Neural crest cell (in vitro differentiated cells): ENCODE measurements at regions not wholly inside any gene's neighbourhood (a gene's known extent, or its start where the extent isn't known, plus 50 kb on each side); places are given as distances from the start of the nearest gene placed in this dataset.

Source experiments
- DNase-seq: peaks from one replicate; pipeline ENCODE4 v3.0.0; 2021; ENCODE audit warnings: low read depth, mixed read lengths, low spot score
- H3K27ac Mint-ChIP-seq: one replicate; pipeline ENCODE4 v1.8.0; 2021; ENCODE audit warnings: mild to moderate bottlenecking, mixed read lengths; ENCODE audit not compliant: unreplicated experiment
- H3K27me3 Mint-ChIP-seq: 2 replicates; pipeline ENCODE4 v1.8.0; 2021; ENCODE audit warnings: low read depth, mild to moderate bottlenecking, mixed read lengths
- H3K36me3 Mint-ChIP-seq: 2 replicates; pipeline ENCODE4 v1.8.0; 2021; ENCODE audit warnings: low read depth, mild to moderate bottlenecking, mixed read lengths
- H3K4me1 Mint-ChIP-seq: 2 replicates; pipeline ENCODE4 v1.8.0; 2021; ENCODE audit warnings: mixed read lengths
- H3K4me3 Mint-ChIP-seq: one replicate; pipeline ENCODE4 v1.8.0; 2021; ENCODE audit warnings: mild to moderate bottlenecking, mixed read lengths
- H3K9me3 Mint-ChIP-seq: 2 replicates; pipeline ENCODE4 v1.8.0; 2021; ENCODE audit warnings: mixed read lengths
- TF ChIP-seq, protein P1 (sequence below): fragments of 200-600 bp; sonication (generic); conservative IDR thresholded peaks from 2 replicates; pipeline ENCODE4 v1.5.0; 2021; ENCODE audit warnings: antibody characterized with exemption, mild to moderate bottlenecking

GRCh38 chr6:105641504-105641903, 238.6 kb upstream of the PREP start:
- H3K4me1 Mint-ChIP-seq = no peaks in the 10 kb centered on the region
- no peaks in the 10 kb centered on the region for H3K36me3 Mint-ChIP-seq
- no peak overlapping the region for H3K4me3 Mint-ChIP-seq
- H3K27me3 Mint-ChIP-seq = no peaks in the 10 kb centered on the region
- H3K9me3 Mint-ChIP-seq = no peaks in the 10 kb centered on the region
- TF ChIP-seq, protein P1, sequence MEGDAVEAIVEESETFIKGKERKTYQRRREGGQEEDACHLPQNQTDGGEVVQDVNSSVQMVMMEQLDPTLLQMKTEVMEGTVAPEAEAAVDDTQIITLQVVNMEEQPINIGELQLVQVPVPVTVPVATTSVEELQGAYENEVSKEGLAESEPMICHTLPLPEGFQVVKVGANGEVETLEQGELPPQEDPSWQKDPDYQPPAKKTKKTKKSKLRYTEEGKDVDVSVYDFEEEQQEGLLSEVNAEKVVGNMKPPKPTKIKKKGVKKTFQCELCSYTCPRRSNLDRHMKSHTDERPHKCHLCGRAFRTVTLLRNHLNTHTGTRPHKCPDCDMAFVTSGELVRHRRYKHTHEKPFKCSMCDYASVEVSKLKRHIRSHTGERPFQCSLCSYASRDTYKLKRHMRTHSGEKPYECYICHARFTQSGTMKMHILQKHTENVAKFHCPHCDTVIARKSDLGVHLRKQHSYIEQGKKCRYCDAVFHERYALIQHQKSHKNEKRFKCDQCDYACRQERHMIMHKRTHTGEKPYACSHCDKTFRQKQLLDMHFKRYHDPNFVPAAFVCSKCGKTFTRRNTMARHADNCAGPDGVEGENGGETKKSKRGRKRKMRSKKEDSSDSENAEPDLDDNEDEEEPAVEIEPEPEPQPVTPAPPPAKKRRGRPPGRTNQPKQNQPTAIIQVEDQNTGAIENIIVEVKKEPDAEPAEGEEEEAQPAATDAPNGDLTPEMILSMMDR = no peak
- DNase-seq = no peak
- no peak overlapping the region for H3K27ac Mint-ChIP-seq

DNA sequence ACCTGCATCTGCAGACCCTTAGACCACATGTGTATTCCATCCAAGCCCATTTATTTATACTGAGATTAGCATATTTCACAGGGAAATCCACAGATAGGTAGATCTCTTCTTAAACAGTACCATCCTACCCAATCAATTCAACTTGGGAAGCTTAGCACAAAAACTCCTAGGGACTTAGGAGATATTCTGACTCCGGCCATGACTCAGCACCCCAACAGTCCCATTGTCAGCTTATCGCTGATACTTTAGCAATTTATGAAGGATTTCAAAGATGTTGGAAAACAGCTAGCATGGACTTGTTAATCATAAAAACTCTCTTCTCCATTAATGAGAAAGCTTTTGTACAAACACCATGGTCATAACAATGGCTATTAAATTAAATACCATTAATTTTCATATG, 236.2 kb upstream of the PREP start:
- Mint-ChIP-seq H3K9me3 (no peaks in the 10 kb centered on the region), H3K36me3 (no peaks in the 10 kb centered on the region), H3K27ac (no peak overlapping the region), H3K27me3 (no peaks in the 10 kb centered on the region), H3K4me1 (no peaks in the 10 kb centered on the region), H3K4me3 (no peak overlapping the region)
- TF ChIP-seq, protein P1 = no peak
- DNase-seq = no peak

- Mint-ChIP-seq H3K27ac (no peak overlapping the region), H3K27me3 (no peaks in the 10 kb centered on the region), H3K36me3 (no peaks in the 10 kb centered on the region), H3K4me3 (no peak overlapping the region), H3K4me1 (no peaks in the 10 kb centered on the region), H3K9me3 (peaks cover 17% of the 10 kb centered on the region)
- DNase-seq = no peak
- TF ChIP-seq, protein P1 = no peak
Observed at GRCh38 chr6:105633814-105634213, 230.9 kb upstream of the PREP start.

DNA sequence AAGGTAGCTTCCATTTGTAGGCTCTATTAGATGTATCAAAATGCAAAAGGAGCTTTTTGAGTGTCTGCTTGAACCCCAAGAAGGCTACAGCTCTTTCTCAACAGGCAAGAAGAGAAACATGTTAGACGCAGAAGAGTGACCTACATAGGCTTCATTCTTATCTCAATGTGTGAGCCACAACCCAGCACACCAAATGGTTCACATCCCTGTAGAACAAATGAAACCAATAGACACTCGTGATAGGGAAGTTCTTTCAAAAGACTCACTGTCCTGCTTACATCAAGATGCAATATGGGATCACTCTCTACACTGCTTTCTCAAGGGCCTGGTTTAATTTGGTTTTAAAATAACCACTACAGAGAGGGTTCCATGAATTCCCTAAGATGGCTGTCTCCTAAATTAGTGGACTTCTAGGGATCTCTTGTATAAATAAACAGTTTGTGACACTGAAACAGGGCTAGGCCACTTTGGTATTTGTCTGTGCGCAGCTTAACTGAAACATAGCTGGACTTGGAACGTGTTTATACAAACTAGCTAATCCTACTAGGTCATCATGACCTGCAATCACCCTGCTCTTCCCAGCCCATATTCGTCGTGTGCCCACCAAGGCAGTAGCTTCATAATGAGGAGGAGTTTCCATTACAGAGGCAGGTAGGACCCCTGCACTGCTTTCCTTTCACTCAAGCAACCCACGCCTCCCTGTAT, 225.4 kb upstream of the PREP start:
- H3K4me1 Mint-ChIP-seq = no peaks in the 10 kb centered on the region
- TF ChIP-seq, protein P1 = no peak

DNA sequence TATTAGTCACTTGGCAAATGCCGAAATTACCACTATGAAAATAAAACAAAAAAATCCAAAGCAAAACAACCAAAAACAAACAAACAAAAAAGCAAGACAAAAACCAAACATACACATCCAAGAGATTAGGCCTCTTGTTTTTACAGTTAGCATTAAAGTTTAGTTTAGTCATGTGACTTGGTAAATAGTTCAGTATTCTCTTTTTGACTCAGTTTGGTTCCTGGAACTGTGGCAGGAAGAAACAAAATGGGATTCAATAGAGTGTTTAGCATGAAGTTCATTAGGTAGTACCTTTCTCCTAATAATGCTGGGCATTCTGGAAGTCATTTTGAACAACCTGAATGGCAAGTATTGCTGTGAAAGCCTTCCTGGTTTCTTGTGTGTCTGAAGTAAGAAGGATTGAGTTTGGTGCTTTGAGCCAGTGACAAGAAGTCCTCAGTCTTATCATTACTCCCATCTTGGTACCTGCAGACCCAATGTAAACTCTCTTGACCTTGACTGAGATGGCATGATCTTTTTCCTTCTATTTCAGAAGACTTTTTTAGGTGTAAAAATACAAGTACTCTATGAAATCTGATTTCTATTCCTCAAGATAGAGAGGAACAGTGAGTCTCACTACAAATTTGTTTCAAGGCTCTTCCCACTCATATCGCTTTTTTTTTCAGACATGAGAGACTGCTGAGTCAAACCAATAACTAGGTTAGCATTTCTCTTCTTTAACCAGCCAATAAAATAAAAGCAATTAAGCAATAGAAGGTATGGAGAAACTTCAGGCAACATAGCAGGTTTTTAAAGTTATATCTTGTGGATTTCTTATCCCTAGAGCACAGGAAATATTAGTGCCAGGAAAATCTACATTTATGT, 223.6 kb upstream of the PREP start:
- TF ChIP-seq, protein P1 = no peak
- no peaks in the 10 kb centered on the region for H3K36me3 Mint-ChIP-seq
- no peaks in the 10 kb centered on the region for H3K27me3 Mint-ChIP-seq
- no peak overlapping the region for H3K4me3 Mint-ChIP-seq
- no peak for DNase-seq
- peaks cover 20% of the 10 kb centered on the region for H3K9me3 Mint-ChIP-seq
- H3K27ac Mint-ChIP-seq = no peak overlapping the region
- no peaks in the 10 kb centered on the region for H3K4me1 Mint-ChIP-seq

More for the DNA sequence above, 225.4 kb upstream of the PREP start:
- H3K4me3 Mint-ChIP-seq = no peak overlapping the region
- no peaks in the 10 kb centered on the region for H3K27me3 Mint-ChIP-seq
- H3K27ac Mint-ChIP-seq = no peak overlapping the region
- no peak for DNase-seq
- H3K9me3 Mint-ChIP-seq = peaks cover 25% of the 10 kb centered on the region
- no peaks in the 10 kb centered on the region for H3K36me3 Mint-ChIP-seq
